T-helper 17 cell (primary cell): ENCODE measurements at regions not wholly inside any gene's neighbourhood (a gene's known extent, or its start where the extent isn't known, plus 50 kb on each side); places are given as distances from the start of the nearest gene placed in this dataset.
"Not testable (repeated sequence)": the region's sequence is repeated elsewhere in the genome, so short reads cannot be mapped to it uniquely, and the experiment has no call there.

Source experiments
- ATAC-seq: fragments of 150-1000 bp; cut with Tn5 transposase; 2 replicates; pipeline ENCODE4 v1.10.0; 2021; ENCODE audit warnings: mild to moderate bottlenecking, moderate library complexity
- DNase-seq, 3 donors: peaks; one replicate each; pipeline versions ENCODE4 v3.0.0 to v3.0.0-alpha.2; 2020 to 2021
- H3K9me3 ChIP-seq: one replicate; pipeline ENCODE4 v1.7.0; 2013; ENCODE audit warnings: low read length, mild to moderate bottlenecking; ENCODE audit not compliant: control insufficient read depth, poor library complexity, severe bottlenecking
- H3K27ac Mint-ChIP-seq: one replicate; pipeline ENCODE4 v1.8.0; 2022; ENCODE audit warnings: mild to moderate bottlenecking, moderate library complexity, mixed read lengths
- H3K27me3 Mint-ChIP-seq: one replicate; pipeline ENCODE4 v1.8.0; 2022; ENCODE audit warnings: mixed read lengths
- H3K36me3 Mint-ChIP-seq: one replicate; pipeline ENCODE4 v1.8.0; 2022; ENCODE audit warnings: low read depth, mixed read lengths
- H3K4me1 Mint-ChIP-seq: one replicate; pipeline ENCODE4 v1.8.0; 2022; ENCODE audit warnings: mild to moderate bottlenecking, mixed read lengths
- H3K4me3 Mint-ChIP-seq: one replicate; pipeline ENCODE4 v1.8.0; 2022; ENCODE audit warnings: mild to moderate bottlenecking, moderate library complexity, mixed read lengths

- H3K4me1 Mint-ChIP-seq, result no peaks in the 10 kb centered on the region
- no peak overlapping the region for H3K27ac Mint-ChIP-seq
- H3K9me3 ChIP-seq, result no peaks in the 10 kb centered on the region
- H3K36me3 Mint-ChIP-seq, result no peaks in the 10 kb centered on the region
- H3K27me3 Mint-ChIP-seq, result peaks cover 10% of the 10 kb centered on the region
- ATAC-seq (no peak), DNase-seq (no peak)
- no peak overlapping the region for H3K4me3 Mint-ChIP-seq
Observed at GRCh38 chr6:10343320-10343719, 71.6 kb downstream of the TFAP2A start.

DNA sequence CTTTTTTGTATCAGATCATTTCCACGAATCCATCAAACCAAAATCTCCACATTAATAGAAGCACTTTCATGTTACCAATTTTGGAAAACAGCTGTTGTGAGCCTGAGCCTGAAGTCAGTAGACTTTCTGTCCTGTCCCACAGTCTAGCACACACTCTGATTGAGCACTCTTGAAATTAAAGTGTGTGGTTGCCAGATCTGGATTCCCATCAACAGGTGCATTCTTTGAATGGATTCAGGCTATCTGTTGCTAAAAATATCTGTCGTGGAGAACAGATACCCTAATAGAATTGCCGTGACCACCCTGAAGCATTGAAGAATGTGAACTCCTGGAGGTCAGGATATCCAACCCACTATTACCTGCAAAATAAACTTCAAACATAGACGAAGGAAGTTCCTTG lies 73.3 kb downstream of the TFAP2A start:
- Mint-ChIP-seq H3K4me3 (no peak overlapping the region), H3K4me1 (no peaks in the 10 kb centered on the region), H3K27ac (no peak overlapping the region), H3K27me3 (peaks cover 10% of the 10 kb centered on the region), H3K36me3 (no peaks in the 10 kb centered on the region)
- DNase-seq (no peak), ATAC-seq (no peak)
- no peaks in the 10 kb centered on the region for H3K9me3 ChIP-seq

DNA sequence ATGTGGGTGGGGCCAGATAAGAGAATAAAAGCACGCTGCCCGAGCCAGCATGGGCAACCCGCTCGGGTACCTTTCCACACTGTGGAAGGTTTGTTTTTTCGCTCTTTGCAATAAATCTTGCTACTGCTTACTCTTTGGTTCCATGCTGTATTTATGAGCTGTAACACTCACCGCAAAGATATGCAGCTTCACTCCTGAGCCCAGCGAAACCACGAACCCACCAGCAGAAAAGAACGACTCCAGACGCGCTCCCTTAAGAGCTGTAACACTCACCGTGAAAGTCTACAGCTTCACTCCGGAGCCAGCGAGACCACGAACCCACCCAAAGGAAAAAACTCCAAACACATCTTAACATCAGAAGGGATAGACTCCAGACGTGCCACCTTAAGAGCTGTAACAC lies 76.7 kb downstream of the TFAP2A start:
- Mint-ChIP-seq H3K4me3 (no peak overlapping the region), H3K4me1 (no peaks in the 10 kb centered on the region), H3K27me3 (no peaks in the 10 kb centered on the region), H3K27ac (no peak overlapping the region), H3K36me3 (no peaks in the 10 kb centered on the region)
- ATAC-seq (no peak), DNase-seq (no peak)
- H3K9me3 ChIP-seq, result no peaks in the 10 kb centered on the region

DNA sequence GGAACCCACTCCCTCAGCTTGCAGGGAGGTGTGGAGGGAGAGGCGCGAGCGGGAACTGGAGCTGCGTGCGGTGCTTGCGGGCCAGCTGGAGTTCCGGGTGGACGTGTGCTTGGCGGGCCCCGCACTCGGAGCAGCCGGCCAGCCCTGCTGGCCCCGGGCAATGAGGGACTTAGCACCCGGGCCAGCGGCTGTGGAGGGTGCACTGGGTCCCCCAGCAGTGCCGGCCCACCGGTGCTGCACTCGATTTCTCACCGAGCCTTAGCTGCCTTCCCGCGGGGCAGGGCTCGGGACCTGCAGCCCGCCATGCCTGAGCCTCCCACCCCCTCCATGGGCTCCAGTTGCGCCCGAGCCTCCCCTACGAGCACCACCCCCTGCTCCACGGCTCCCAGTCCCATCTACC lies 77.5 kb downstream of the TFAP2A start:
- H3K27ac Mint-ChIP-seq, H3K4me1 Mint-ChIP-seq, DNase-seq, H3K36me3 Mint-ChIP-seq, H3K9me3 ChIP-seq, ATAC-seq, H3K4me3 Mint-ChIP-seq, H3K27me3 Mint-ChIP-seq: not testable (repeated sequence)

GRCh38 chr6:10332111-10332510 lies 82.8 kb downstream of the TFAP2A start:
- no peak overlapping the region for H3K27ac Mint-ChIP-seq

DNA sequence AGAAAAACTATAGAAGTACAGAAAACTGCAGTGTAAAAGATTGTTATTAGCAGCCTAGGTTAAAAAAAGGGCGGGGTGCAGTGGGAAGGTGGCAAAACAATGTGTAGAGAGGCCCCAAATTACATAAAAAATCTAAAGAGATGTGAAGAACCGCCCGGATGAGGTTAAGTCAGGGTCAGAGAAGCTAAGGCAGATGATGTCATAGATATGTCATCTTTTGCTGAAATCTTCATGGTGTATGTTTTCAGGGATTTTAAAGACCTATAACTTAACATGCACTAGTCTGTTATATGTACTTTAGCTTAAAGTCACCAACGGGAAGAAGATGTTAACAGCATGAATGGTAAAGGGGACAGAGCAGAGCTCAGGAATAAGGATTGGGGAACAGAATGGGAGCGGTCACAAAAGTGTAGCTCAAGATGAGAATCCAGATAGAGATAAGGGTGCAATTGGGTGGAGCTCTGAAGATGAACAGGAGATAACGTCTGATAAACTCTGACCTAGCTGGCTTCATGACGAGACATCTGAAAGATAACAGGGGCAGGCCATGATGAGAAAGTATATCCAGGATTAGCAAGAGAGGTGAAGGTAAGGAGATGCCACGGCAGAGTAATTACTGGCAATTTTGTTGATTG lies 83.4 kb downstream of the TFAP2A start:
- no peaks in the 10 kb centered on the region for H3K4me1 Mint-ChIP-seq
- H3K27ac Mint-ChIP-seq, result no peak overlapping the region
- ATAC-seq, result no peak
- DNase-seq, result no peak
- no peaks in the 10 kb centered on the region for H3K9me3 ChIP-seq
- peaks cover 16% of the 10 kb centered on the region for H3K27me3 Mint-ChIP-seq
- H3K4me3 Mint-ChIP-seq, result no peak overlapping the region
- H3K36me3 Mint-ChIP-seq, result no peaks in the 10 kb centered on the region

More at GRCh38 chr6:10332111-10332510, 82.8 kb downstream of the TFAP2A start:
- ATAC-seq, result no peak
- peaks cover 16% of the 10 kb centered on the region for H3K27me3 Mint-ChIP-seq
- no peaks in the 10 kb centered on the region for H3K36me3 Mint-ChIP-seq
- DNase-seq, result no peak
- no peaks in the 10 kb centered on the region for H3K4me1 Mint-ChIP-seq
- H3K9me3 ChIP-seq, result no peaks in the 10 kb centered on the region
- no peak overlapping the region for H3K4me3 Mint-ChIP-seq

DNA sequence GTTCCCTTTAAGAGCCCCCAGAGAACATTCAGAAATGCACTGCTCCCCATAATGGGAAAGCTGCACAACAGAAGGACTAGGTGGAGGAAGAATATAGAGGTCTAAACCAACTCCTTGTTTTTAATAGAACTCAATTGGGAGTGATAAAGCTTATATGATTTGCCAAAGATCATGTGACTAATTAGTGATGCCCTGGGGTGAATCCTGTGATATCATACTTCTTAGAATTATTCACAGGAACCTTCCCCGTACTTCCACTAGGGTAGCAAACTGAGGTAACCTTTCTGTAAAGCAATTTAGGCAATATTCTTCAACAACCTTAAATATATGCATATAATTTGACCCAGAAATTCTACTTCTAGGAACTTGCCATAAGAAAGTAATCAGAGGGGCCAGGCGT lies 84.4 kb downstream of the TFAP2A start:
- ATAC-seq, result no peak
- no peak for DNase-seq
- peaks cover 16% of the 10 kb centered on the region for H3K27me3 Mint-ChIP-seq
- H3K36me3 Mint-ChIP-seq, result no peaks in the 10 kb centered on the region
- H3K4me1 Mint-ChIP-seq, result no peaks in the 10 kb centered on the region
- no peak overlapping the region for H3K4me3 Mint-ChIP-seq
- no peak overlapping the region for H3K27ac Mint-ChIP-seq
- no peaks in the 10 kb centered on the region for H3K9me3 ChIP-seq

GRCh38 chr6:10323018-10323417 lies 91.9 kb downstream of the TFAP2A start:
- H3K27ac Mint-ChIP-seq, result no peak overlapping the region
- ATAC-seq, result no peak
- H3K27me3 Mint-ChIP-seq, result no peaks in the 10 kb centered on the region
- no peaks in the 10 kb centered on the region for H3K36me3 Mint-ChIP-seq
- H3K4me1 Mint-ChIP-seq, result no peaks in the 10 kb centered on the region
- DNase-seq, result no peak
- H3K9me3 ChIP-seq, result no peaks in the 10 kb centered on the region
- H3K4me3 Mint-ChIP-seq, result no peak overlapping the region

DNA sequence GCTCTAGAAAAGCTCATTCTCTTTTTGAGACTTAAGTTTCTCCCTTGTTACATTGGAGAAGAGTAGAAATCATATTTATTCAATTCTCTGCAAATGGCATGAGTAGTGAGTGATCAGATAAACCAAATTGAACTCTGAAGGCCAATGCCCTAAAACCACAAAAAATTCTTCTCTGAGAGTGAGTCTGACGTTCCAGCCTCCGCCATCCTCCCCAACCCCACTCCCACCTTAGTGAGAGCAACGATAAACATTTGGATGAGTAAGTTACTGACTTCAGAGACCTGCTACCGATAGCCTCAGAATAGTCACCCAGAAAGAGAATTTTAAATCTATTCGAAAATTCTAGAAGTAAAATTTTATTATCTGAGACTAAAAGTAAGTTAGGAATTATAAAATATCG lies 94.6 kb downstream of the TFAP2A start:
- Mint-ChIP-seq H3K27me3 (peaks cover 5% of the 10 kb centered on the region), H3K4me1 (no peaks in the 10 kb centered on the region), H3K4me3 (no peak overlapping the region), H3K27ac (no peak overlapping the region), H3K36me3 (no peaks in the 10 kb centered on the region)
- DNase-seq (no peak), ATAC-seq (no peak)
- no peaks in the 10 kb centered on the region for H3K9me3 ChIP-seq

DNA sequence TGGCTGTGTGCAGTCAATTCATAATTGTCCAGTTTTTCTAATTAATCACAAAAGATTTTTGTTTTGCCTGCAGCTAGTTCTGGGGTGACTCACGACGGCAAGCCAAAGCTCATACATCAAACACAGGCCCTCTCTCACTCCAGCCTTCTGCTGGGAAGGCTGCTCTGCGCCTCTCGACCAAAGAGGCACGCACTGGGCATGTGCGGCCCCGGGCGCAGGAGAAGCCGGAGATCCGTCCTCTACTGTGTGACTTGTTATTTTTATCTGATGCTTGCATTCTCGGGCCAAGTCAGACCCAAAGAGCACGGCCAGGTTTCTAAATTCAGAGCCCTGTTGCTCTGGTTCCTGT lies 98.5 kb downstream of the TFAP2A start:
- Mint-ChIP-seq H3K27me3 (peaks cover 12% of the 10 kb centered on the region), H3K36me3 (no peaks in the 10 kb centered on the region), H3K27ac (no peak overlapping the region), H3K4me3 (no peak overlapping the region), H3K4me1 (no peaks in the 10 kb centered on the region)
- no peaks in the 10 kb centered on the region for H3K9me3 ChIP-seq
- DNase-seq (no peak), ATAC-seq (no peak)

DNA sequence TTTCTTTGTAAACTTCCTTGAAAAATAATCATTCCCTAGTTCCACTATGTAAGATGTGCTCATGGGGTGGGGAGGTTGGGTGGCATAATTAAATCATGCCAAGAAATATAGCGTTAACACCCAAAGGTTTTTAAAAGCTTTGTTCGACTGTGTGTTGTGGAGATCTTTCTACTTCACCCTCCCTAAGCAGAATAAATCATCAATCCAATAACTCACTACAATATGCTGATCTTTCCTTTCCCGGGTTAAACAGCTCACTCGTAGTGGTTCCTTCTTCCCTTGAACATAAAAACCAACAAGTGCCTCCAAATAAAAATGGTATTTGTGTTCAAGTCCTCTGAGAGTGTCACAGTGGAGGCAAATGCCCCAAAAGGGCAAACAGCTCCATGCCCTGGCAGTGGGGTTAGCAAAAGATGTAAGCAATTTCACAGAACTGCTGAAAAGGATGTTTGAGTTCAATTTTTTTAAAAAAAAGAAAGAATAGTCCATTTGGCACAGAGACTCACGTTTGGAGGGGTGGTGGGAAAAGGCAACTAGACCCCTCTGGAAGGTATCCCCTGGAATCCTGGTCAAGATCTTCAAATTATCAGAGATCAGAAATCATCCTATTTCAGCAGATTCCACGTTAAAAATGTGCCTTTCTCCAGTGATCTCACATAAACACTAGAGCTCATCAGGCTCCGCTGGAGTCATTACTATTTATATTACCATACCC lies 99.1 kb downstream of the TFAP2A start:
- H3K27me3 Mint-ChIP-seq, result peaks cover 12% of the 10 kb centered on the region
- no peaks in the 10 kb centered on the region for H3K9me3 ChIP-seq
- DNase-seq, result no peak
- no peak overlapping the region for H3K27ac Mint-ChIP-seq
- no peak for ATAC-seq
- no peak overlapping the region for H3K4me3 Mint-ChIP-seq
- H3K36me3 Mint-ChIP-seq, result no peaks in the 10 kb centered on the region
- H3K4me1 Mint-ChIP-seq, result no peaks in the 10 kb centered on the region

DNA sequence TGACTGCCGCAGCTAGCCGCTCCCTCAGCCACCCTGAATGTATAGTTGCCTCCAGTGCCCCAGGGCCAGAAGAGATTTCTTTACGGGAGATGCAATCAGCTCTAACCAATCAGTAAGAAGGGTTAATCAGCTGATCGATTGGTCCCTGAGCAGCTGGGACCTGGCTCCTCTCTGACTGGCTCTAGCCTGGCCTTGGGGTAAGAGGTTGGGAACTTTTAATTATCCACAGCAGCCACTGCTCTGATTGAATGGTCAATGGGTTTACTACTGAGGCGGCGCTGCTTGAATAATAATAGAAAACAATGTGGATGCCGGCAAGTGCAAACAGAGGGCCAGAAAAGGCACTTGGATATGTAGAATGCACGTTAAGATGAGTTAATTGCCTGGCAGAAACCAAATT lies 99.8 kb downstream of the TFAP2A start:
- H3K27ac Mint-ChIP-seq, result no peak overlapping the region
- no peaks in the 10 kb centered on the region for H3K36me3 Mint-ChIP-seq
- no peak overlapping the region for H3K4me3 Mint-ChIP-seq
- DNase-seq (no peak), ATAC-seq (no peak)
- H3K4me1 Mint-ChIP-seq, result no peaks in the 10 kb centered on the region
- no peaks in the 10 kb centered on the region for H3K9me3 ChIP-seq
- peaks cover 12% of the 10 kb centered on the region for H3K27me3 Mint-ChIP-seq

DNA sequence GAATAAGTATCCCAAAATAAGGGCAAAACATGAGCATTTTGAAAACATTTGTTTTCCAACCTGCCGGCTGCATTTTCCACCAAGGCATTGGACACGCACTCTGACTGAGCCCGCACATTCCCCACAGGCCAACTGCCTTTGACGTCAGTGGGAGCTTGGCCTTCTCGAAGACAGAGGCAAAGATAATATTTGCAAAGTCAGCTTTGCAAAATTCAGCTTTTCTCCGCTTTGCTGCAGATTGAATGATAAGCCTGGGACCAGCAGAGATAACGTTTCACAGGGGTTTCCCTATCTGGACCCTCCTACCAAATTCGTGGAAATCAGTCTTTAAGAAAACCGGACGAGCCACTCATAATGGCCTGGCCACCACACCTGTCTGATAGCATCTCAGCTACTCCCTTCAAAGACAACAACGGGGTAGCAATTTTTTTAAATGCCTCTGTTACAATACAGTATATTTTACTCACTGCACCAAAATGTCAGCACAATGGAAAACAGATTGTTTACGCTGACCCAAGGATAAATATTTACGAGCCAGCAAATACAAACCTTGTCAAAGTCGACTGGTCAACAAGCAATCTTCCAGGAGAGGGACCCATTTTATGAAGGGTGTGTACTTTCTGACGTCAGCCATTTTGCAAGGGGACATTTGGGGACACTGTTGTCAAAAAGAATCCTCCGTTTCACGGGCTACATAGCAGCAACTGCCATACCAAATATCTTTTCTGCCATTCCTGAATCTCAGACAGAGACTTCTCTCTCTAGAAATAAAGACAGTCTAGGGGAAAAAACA lies 100.5 kb downstream of the TFAP2A start:
- H3K27me3 Mint-ChIP-seq, result peaks cover 16% of the 10 kb centered on the region
- ATAC-seq, result no peak
- no peak for DNase-seq
- H3K27ac Mint-ChIP-seq, result no peak overlapping the region
- no peaks in the 10 kb centered on the region for H3K4me1 Mint-ChIP-seq
- no peaks in the 10 kb centered on the region for H3K9me3 ChIP-seq
- no peak overlapping the region for H3K4me3 Mint-ChIP-seq
- H3K36me3 Mint-ChIP-seq, result no peaks in the 10 kb centered on the region

DNA sequence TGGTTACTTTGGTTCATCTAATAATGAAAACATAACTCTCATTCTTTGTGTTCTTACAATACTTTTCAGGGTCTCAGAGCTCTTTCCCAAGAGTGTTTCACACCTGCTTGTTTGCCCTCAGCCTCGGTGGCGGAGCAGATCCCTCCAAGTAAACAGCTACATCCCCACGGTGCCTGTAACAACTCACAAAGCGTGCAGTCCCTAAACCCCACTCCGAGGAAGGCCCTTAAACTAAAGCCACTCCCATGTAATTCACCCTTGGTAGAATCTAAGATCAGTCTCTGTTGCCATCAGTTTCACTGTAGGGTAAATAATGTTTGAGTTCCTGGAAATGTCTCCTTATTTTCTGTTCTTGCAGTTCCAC lies 101.1 kb downstream of the TFAP2A start:
- no peak for DNase-seq
- no peaks in the 10 kb centered on the region for H3K9me3 ChIP-seq
- Mint-ChIP-seq H3K4me1 (no peaks in the 10 kb centered on the region), H3K4me3 (no peak overlapping the region), H3K27ac (no peak overlapping the region), H3K27me3 (peaks cover 16% of the 10 kb centered on the region), H3K36me3 (no peaks in the 10 kb centered on the region)
- ATAC-seq, result no peak
